ENCODE measurements at regions not wholly inside any gene's neighbourhood (a gene's known extent, or its start where the extent isn't known, plus 50 kb on each side); places are given as distances from the start of the nearest gene placed in this dataset.

GRCh38 chr11:79845002-79845709, 404.3 kb upstream of the TENM4 start:
- no peak overlapping the region for H3K23ac ChIP-seq (ENCODE audit: low read depth, low read length)
- H4K8ac ChIP-seq (ENCODE audit: low read depth in 2 of 2, low read length in 2 of 2): no peak overlapping the region
- no peak for TF ChIP-seq RCOR1 (IDR thresholded peaks at IDR 0.05; ENCODE audit: insufficient replicate concordance, low read length)
- no peak for TF ChIP-seq POLR2A (IDR thresholded peaks at IDR 0.05; ENCODE audit: low read depth, low read length)
- TF ChIP-seq MAFK (IDR thresholded peaks at IDR 0.05; ENCODE audit: low read depth, low read length): no peak
- TF ChIP-seq BHLHE40 (IDR thresholded peaks at IDR 0.05; ENCODE audit: low read depth, low read length): no peak
- no peak for TF ChIP-seq CHD1 (IDR thresholded peaks at IDR 0.05; ENCODE audit: low read depth, low read length)
- TF ChIP-seq MAZ (IDR thresholded peaks at IDR 0.05; ENCODE audit: borderline replicate concordance, low read depth, low read length): no peak
- TF ChIP-seq USF2 (IDR thresholded peaks at IDR 0.05; ENCODE audit: low read depth, low read length): no peak
- TF ChIP-seq MXI1 (IDR thresholded peaks at IDR 0.05; ENCODE audit: borderline replicate concordance, low read depth, low read length): no peak
- TF ChIP-seq, protein P1, sequence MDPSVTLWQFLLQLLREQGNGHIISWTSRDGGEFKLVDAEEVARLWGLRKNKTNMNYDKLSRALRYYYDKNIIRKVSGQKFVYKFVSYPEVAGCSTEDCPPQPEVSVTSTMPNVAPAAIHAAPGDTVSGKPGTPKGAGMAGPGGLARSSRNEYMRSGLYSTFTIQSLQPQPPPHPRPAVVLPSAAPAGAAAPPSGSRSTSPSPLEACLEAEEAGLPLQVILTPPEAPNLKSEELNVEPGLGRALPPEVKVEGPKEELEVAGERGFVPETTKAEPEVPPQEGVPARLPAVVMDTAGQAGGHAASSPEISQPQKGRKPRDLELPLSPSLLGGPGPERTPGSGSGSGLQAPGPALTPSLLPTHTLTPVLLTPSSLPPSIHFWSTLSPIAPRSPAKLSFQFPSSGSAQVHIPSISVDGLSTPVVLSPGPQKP (IDR thresholded peaks at IDR 0.05; ENCODE audit: borderline replicate concordance, low read depth, low read length): no peak
- TF ChIP-seq RFX5 (IDR thresholded peaks at IDR 0.05; ENCODE audit: low read depth, low read length): no peak
- TF ChIP-seq SMC3 (IDR thresholded peaks at IDR 0.05; ENCODE audit: low read depth, low read length): no peak
- no peak for TF ChIP-seq NFE2L2 (IDR thresholded peaks at IDR 0.05; ENCODE audit: low read depth, low read length)
- no peak for TF ChIP-seq CEBPB (IDR thresholded peaks at IDR 0.05; ENCODE audit: low read depth, low read length)
- TF ChIP-seq FOS (IDR thresholded peaks at IDR 0.05; ENCODE audit: low read depth, low read length): no peak
- no peak for TF ChIP-seq RAD21 (IDR thresholded peaks at IDR 0.05; ENCODE audit: low read length)
- no peak for TF ChIP-seq CTCF (conservative IDR thresholded peaks at IDR 0.05; ENCODE audit: low read depth, low read length)
- no peaks in the 10 kb centered on the region for H3K9me3 ChIP-seq (ENCODE audit: control insufficient read depth, insufficient read depth, low read length)
- H4K91ac ChIP-seq (ENCODE audit: insufficient read depth, low read depth, low read length): no peak overlapping the region
- ChIA-PET CTCF (no interaction called here), POLR2A (ENCODE audit: unreplicated experiment) (no interaction called here)
- H2AFZ ChIP-seq (replicated peaks; ENCODE audit: low read length, poor library complexity): no peak overlapping the region
- ATAC-seq (ENCODE audit: low read depth) (no peak), DNase-seq (no peak)
- no TSS peak for BruUV-seq (replicated peaks)
- H3K4me2 ChIP-seq (ENCODE audit: low read depth, low read length): no peak overlapping the region
- H3K27me3 ChIP-seq (ENCODE audit: control insufficient read depth, insufficient read depth, low read length): no peaks in the 10 kb centered on the region; the same call in 1 of the 2 replicates
- WGBS, 2 experiments (ENCODE audit: extremely low coverage in 2 of 2, insufficient read length in 1 of 2): no CpG with 5 or more reads among the region's 3 CpGs
- H3K9ac ChIP-seq (ENCODE audit: low read depth, low read length): no peak overlapping the region
- H3K56ac ChIP-seq (ENCODE audit: extremely low read depth, insufficient read depth, low read length): no peak overlapping the region
- in situ Hi-C loops (cut with MboI; ENCODE audit: low sequenced_read_pairs): no loop called here
- no peak overlapping the region for H2BK20ac ChIP-seq (ENCODE audit: low read depth, low read length)
- no peak overlapping the region for H2BK120ac ChIP-seq (ENCODE audit: low read depth, low read length)
- no peak overlapping the region for H3K4me3 ChIP-seq (ENCODE audit: insufficient read depth, low read depth, low read length)
- no peak overlapping the region for H2AK5ac ChIP-seq (ENCODE audit: low read depth, low read length)
- H3K9me1 ChIP-seq (ENCODE audit: insufficient read depth, low read length): no peaks in the 10 kb centered on the region
- H3K4me1 ChIP-seq (ENCODE audit: control insufficient read depth, insufficient read depth, low read length): no peaks in the 10 kb centered on the region
- H3K14ac ChIP-seq (replicated peaks; ENCODE audit: low read depth, low read length): no peak overlapping the region
- intact Hi-C loops (cut with micrococcal nuclease): no loop called here
- no peaks in the 10 kb centered on the region for H3K36me3 ChIP-seq (ENCODE audit: control insufficient read depth, insufficient read depth, low read length)
- H3K27ac ChIP-seq (ENCODE audit: insufficient read depth, low read length): no peak overlapping the region
- H2BK5ac ChIP-seq (ENCODE audit: low read depth, low read length, poor library complexity, severe bottlenecking): no peak overlapping the region
- no peaks in the 10 kb centered on the region for H4K20me1 ChIP-seq (ENCODE audit: insufficient read depth, low read length)
- H3K18ac ChIP-seq (ENCODE audit: low read depth, low read length): no peak overlapping the region
- H4K5ac ChIP-seq (ENCODE audit: low read depth, low read length): no peak overlapping the region
- H2BK15ac ChIP-seq (ENCODE audit: low read depth, low read length): no peak overlapping the region
- no peak overlapping the region for H2AK9ac ChIP-seq (replicated peaks; ENCODE audit: low read depth, low read length, poor library complexity)
- H3K79me1 ChIP-seq (ENCODE audit: low read depth in 1 of 2, low read length in 2 of 2): no peaks in the 10 kb centered on the region
- no peak overlapping the region for H3K4ac ChIP-seq (ENCODE audit: low read depth, low read length)
- dilution Hi-C loops (cut with HindIII; ENCODE audit: low sequenced_read_pairs, unreplicated experiment): no loop called here
